DMS 273 (cell line): ENCODE measurements at regions not wholly inside any gene's neighbourhood (a gene's known extent, or its start where the extent isn't known, plus 50 kb on each side); places are given as distances from the start of the nearest gene placed in this dataset.
"Not testable (repeated sequence)": the region's sequence is repeated elsewhere in the genome, so short reads cannot be mapped to it uniquely, and the experiment has no call there.

Experiments used
- DNase-seq: peaks from one replicate; lab custom pipeline; 2025; ENCODE audit not compliant: unreplicated experiment; lab: John Stamatoyannopoulos, UW

- DNase-seq, result no peak
Observed at GRCh38 chr10:3954615-3955014, 169.6 kb upstream of the KLF6 start.

DNA sequence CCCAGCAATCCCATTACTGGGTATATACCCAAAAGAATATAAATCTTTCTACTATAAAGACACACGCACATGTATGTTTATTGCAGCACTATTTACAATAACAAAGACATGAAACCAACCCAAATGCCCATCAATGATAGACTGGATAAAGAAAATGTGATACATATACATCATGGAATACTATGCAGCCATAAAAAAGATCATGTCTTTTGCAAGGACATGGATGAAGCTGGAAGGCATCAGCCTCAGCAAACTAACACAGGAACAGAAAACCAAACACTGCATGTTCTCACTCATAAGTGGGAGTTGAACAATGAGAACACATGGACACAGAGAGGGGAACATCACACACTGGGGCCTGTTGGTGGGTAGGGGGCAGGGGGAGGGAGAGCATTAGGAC, 169.0 kb upstream of the KLF6 start:
- not testable (repeated sequence) for DNase-seq

GRCh38 chr10:3951993-3952392, 167.0 kb upstream of the KLF6 start:
- DNase-seq, result no peak

- no peak for DNase-seq
Observed at GRCh38 chr10:3950676-3951275, 165.8 kb upstream of the KLF6 start.

- DNase-seq, result no peak
Observed at GRCh38 chr10:3949711-3950110, 164.7 kb upstream of the KLF6 start.

GRCh38 chr10:3948843-3949242, 163.8 kb upstream of the KLF6 start:
- DNase-seq, result no peak

DNA sequence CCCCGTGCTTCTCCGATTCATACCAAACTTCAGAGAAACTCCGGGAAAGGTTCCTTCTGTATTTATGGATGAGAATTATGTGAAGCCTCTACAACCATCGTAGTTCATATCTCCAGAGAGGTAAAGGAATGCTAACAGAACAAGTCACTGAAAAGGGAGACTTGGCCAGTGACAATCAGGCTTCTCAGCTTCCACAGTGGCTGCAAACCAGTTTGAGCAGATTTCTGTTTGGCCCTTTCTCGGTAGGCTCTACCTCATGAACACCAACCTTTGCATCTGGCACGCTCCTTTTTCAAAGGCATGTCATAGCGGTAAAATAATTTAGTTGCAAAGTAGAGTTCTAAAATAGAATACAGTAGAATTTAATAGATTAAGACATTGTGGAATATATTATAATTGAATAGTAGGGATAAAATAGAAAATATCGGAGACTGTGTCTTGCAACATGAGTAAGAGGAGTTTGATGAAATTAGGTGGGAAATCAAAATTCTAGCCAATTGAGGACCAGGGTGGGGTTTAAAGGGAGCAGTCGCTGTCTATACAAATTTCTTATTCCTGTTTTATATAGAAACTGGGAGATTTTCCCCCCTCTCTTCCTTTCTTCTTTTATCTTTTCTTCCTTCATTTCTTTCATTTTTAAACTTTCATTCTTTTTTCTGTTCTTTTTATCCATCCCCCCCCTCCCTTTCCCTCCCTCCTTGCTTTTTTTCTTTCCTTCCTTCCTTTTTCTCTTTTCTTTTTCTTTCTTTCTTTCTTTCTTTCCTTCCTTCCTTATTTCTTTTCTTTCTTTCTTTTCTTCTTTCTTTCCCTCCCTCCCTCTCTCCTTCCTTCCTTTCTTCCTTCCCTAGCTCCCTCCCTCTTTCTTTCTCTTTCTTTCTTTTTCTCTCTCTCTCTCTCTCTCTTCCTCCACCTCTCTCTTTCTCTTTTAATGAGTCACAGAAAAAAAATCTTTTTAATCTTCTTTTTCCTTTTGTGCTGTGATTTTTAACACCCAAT, 161.5 kb upstream of the KLF6 start:
- no peak for DNase-seq

DNA sequence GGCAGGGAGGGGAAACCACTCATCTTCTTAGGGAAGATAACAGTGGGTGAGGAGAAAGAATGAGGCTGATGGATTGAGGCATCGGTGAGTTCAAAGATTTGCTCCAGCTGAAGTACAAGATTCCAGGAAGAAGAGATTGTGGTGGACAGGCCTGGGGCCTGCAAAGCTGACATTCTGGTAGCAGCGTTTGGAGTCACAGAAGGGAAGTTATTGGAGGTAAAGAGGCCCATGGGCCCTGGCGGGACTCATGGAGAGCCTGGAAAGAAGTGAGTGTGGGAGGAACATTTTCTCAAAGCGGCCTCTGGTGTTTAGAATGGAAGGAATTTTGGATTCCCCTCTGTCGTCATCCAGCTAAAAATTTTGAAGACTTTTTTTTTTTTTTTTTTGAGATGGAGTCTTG, 160.0 kb upstream of the KLF6 start:
- DNase-seq, result no peak

GRCh38 chr10:3944591-3944990, 159.6 kb upstream of the KLF6 start:
- DNase-seq, result no peak

GRCh38 chr10:3943695-3944257, 158.8 kb upstream of the KLF6 start:
- no peak for DNase-seq

DNA sequence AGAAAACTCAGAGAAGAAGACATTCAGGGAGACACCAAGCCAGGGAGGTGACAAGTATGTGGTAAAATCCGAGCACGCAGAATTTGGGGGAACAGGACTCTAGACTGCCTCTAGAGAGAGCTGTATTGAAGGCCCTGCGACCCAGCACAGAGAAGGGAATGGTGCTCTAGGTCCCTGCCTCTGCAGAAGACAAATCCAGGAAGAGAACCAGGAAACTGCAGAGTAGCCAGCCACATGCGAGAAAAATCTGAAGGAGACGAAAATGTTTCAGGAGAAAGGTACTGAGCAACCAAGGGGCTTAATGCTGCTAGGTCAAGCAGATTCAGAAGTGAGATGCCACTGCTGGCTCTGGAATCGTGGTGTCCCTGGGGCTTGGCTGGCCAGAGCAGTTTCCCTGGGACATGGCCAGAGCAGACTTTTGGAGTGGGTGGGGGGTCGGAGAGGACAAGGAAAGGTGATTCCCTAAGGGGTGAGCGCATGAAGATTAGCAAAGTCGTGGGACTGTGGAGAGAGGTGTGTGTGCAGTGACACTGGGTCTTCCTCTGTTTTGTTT, 158.0 kb upstream of the KLF6 start:
- no peak for DNase-seq

GRCh38 chr10:3941676-3942075, 156.7 kb upstream of the KLF6 start:
- no peak for DNase-seq

DNA sequence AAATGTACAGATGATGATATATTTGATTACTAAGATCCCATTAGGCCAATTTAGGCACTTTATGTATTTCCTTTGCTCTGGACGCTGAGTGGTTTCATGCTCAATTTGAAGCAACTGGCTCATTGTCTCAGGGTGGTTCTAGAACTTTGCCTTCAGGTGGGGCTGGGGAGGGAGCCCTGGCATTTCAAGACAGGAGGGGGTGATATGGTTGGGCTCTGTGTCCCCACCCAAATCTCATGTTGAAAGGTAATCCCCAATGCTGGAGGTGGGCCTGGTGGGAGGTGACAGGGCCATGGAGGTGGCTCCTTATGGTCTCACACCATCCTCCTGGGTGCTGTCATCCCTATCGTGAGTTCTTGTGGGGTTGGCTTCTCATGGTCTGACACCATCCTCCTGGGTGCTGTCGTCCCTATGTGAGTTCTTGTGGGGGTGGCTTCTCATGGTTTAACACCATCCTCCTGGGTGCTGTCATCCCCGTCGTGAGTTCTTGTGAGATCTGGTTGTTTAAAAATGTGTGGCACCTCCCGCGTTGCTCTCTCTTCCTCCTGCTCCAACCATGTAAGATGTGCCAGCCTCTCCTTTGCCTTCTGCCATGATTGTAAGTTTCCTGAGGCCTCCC, 151.5 kb upstream of the KLF6 start:
- DNase-seq, result no peak

DNA sequence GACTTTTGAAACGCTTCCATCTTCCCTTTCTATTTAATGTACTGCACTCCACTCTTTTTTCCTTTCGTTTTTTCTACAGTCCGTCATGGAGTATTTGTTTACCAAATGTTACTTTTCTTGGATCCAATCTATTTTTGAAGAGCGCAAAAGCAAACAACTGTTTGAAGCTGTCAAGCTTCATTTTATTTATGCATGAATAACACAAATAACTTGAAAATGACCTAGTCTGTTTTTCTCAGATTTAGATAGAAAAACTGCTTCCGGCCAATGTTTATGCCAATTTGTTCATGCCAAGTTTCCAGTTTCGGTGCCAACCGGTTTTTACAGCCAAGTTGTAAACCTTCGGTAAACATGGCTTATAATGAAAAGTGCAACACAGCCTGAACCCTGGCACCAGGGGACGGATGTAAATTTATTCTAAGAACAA, 150.9 kb upstream of the KLF6 start:
- DNase-seq, result no peak

DNA sequence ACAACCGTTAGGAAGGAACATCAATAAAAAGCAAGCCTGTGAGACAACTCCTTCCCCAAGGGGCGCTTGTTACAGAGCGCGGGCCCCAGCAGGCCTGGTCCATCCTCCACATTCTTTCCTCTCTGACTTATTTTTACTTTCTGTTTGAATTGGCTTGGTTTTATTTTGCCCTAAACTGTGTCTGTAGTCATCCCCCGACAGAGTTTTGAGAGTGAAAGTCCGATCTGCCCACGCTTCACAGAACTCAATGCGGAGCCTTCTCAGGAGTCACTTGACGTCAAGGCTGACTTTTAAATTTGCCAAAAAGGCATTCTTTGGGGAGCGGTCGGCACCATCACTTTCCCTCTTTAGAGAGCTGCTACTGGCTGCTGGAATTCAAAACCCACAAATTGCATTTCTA, 150.1 kb upstream of the KLF6 start:
- DNase-seq, result no peak

DNA sequence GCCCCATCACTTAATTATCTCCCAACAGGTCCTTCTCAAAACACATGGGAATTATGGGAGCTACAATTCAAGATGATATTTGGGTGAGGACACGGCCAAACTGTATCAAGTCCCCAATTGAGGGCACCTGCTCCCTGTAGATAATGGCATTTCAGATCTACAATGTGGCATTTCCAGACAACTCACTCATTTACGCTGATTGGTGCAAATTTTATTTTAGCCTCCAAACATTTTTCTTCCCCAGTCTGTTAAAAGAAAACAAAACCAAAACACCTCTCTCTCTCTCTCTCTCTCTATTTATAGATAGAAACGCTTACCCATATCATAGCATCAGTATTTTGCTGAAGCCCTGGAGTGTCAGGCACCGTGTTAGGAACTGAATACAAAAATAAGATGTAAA, 148.7 kb upstream of the KLF6 start:
- DNase-seq, result no peak

DNA sequence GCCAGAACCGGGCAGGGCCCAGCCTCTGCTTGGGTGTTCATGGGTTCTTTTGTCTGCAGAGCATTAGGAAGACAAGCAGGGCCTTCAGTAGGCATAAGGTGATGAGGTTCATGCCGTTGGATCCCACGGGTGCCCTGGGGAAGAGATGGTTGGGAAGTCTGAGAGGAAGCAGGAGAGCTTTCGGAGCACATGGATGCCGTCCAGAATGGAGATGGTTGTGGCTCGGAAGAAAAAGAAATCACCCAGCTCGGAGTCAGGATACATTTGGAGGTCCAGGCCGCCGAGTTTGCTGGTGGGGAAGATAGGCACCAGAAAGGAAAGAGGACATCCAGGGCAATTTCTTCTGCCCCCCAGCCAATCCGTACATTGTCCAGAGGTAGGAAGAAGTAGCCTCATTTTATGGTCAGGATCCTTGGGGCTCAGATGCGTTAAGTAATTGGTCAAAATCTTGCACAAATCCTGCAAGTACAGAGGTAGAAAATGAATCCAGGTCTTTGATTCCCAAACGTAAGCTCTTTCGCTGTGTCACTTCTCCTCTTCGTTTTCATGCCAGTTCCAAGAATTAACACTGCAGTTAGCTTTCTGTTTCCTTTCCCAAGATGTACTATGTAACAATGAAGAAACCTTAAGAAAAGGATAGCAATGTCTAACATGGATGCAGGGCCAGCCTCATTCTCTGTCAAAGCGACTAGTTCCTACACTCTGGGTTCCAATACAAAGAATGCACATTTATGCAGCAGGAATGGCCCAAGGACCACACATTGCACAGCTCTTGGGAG, 147.8 kb upstream of the KLF6 start:
- no peak for DNase-seq

DNA sequence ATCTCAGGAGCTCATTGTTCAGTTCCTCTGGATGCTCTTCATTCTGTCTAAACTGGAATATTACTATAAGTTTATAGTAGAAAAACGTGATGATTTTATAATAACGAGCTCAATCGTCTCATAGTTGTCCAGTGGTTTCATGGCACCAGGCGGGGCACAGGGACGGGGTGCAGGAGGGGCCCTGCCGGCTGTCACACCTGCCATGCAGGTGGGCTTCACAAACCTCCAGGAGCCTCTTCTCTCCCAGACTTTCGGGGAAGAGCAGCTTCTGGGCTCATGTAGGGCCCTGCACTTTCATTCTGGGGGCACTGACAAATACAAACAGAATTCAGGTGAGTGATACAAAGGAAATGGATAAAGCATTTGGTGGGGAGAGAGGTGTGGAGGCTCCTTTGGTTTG, 146.9 kb upstream of the KLF6 start:
- DNase-seq, result no peak

- no peak for DNase-seq
Observed at GRCh38 chr10:3931224-3931623, 146.2 kb upstream of the KLF6 start.

GRCh38 chr10:3928569-3928968, 143.6 kb upstream of the KLF6 start:
- no peak for DNase-seq

DNA sequence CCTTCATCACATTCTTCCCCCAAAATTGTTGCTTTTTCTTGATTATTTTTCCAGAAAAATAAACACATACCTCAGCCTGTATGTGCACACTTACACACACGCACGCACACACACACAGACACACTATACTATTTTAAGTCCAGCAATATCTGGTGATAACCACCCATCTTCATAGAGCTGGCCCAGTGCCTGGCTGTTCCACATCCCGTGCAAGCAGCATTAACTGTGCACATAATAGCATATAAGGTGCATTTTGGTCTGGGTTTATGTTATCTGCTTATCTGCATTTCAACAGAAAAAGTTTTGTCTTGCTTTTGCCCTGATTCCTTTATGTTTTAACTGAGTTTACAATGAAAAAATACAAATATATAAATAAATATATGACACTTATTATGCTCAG, 143.1 kb upstream of the KLF6 start:
- DNase-seq, result no peak
